ENCODE measurements at regions not wholly inside any gene's neighbourhood (a gene's known extent, or its start where the extent isn't known, plus 50 kb on each side); places are given as distances from the start of the nearest gene placed in this dataset.

- H3K79me2 ChIP-seq (ENCODE audit: control insufficient read depth, insufficient read depth, low read length, unreplicated experiment), result no peaks in the 10 kb centered on the region
- H3K36me3 ChIP-seq (ENCODE audit: insufficient read depth, low read length), result no peaks in the 10 kb centered on the region
- H3K27me3 ChIP-seq (ENCODE audit: insufficient read depth, low read length), result no peaks in the 10 kb centered on the region
- no peak overlapping the region for H3K4me3 ChIP-seq (ENCODE audit: low read depth, low read length)
- H2AFZ ChIP-seq (ENCODE audit: low read length, unreplicated experiment), result no peak overlapping the region
- H3K27ac ChIP-seq (ENCODE audit: low read depth, low read length), result no peak overlapping the region
- H3K4me1 ChIP-seq (ENCODE audit: control insufficient read depth, insufficient read depth, low read length, unreplicated experiment), result peaks cover 40% of the 10 kb centered on the region
These were observed 152.3 kb upstream of the MMADHC start for GRCh38 chr2:149739883-149740265.

- no peaks in the 10 kb centered on the region for H3K27me3 ChIP-seq (ENCODE audit: insufficient read depth, low read length)
- H3K79me2 ChIP-seq (ENCODE audit: control insufficient read depth, insufficient read depth, low read length, unreplicated experiment), result no peaks in the 10 kb centered on the region
- no peak overlapping the region for H3K4me3 ChIP-seq (ENCODE audit: low read depth, low read length)
- H2AFZ ChIP-seq (ENCODE audit: low read length, unreplicated experiment), result no peak overlapping the region
- H3K27ac ChIP-seq (ENCODE audit: low read depth, low read length), result no peak overlapping the region
- no peaks in the 10 kb centered on the region for H3K36me3 ChIP-seq (ENCODE audit: insufficient read depth, low read length)
- peaks cover 39% of the 10 kb centered on the region for H3K4me1 ChIP-seq (ENCODE audit: control insufficient read depth, insufficient read depth, low read length, unreplicated experiment)
These were observed 151.8 kb upstream of the MMADHC start for GRCh38 chr2:149739171-149739882.

- H3K4me3 ChIP-seq (ENCODE audit: low read depth, low read length), result no peak overlapping the region
- H3K36me3 ChIP-seq (ENCODE audit: insufficient read depth, low read length), result no peaks in the 10 kb centered on the region
- no peak overlapping the region for H3K27ac ChIP-seq (ENCODE audit: low read depth, low read length)
- H2AFZ ChIP-seq (ENCODE audit: low read length, unreplicated experiment), result no peak overlapping the region
- no peaks in the 10 kb centered on the region for H3K79me2 ChIP-seq (ENCODE audit: control insufficient read depth, insufficient read depth, low read length, unreplicated experiment)
- no peaks in the 10 kb centered on the region for H3K27me3 ChIP-seq (ENCODE audit: insufficient read depth, low read length)
- H3K4me1 ChIP-seq (ENCODE audit: control insufficient read depth, insufficient read depth, low read length, unreplicated experiment), result peaks cover 39% of the 10 kb centered on the region
These were observed 151.2 kb upstream of the MMADHC start for GRCh38 chr2:149738767-149739166.

DNA sequence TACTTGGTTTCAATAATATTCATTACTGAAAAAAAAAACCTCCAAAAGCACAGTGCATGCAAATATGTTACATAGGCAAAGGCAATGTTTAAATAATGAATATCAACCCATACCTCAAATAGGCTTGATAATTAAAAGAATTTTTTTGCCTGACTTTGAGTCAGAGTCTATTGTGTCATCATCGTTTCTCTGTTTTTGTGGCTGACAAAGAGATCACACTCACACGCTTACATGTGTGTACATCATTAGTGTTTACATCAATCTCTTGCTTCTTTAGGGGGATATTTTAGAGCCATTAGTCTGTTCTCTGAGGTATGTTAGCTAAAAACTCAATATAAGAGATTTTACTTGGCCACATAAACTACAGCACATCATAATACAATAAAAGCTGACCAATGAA is 150.3 kb upstream of the MMADHC start:
- peaks cover 34% of the 10 kb centered on the region for H3K4me1 ChIP-seq (ENCODE audit: control insufficient read depth, insufficient read depth, low read length, unreplicated experiment)
- no peaks in the 10 kb centered on the region for H3K27me3 ChIP-seq (ENCODE audit: insufficient read depth, low read length)
- H3K36me3 ChIP-seq (ENCODE audit: insufficient read depth, low read length), result no peaks in the 10 kb centered on the region
- H2AFZ ChIP-seq (ENCODE audit: low read length, unreplicated experiment), result no peak overlapping the region
- no peak overlapping the region for H3K27ac ChIP-seq (ENCODE audit: low read depth, low read length)
- no peaks in the 10 kb centered on the region for H3K79me2 ChIP-seq (ENCODE audit: control insufficient read depth, insufficient read depth, low read length, unreplicated experiment)
- H3K4me3 ChIP-seq (ENCODE audit: low read depth, low read length), result no peak overlapping the region

- no peaks in the 10 kb centered on the region for H3K36me3 ChIP-seq (ENCODE audit: insufficient read depth, low read length)
- peaks cover 29% of the 10 kb centered on the region for H3K4me1 ChIP-seq (ENCODE audit: control insufficient read depth, insufficient read depth, low read length, unreplicated experiment)
- no peak overlapping the region for H3K27ac ChIP-seq (ENCODE audit: low read depth, low read length)
- H3K79me2 ChIP-seq (ENCODE audit: control insufficient read depth, insufficient read depth, low read length, unreplicated experiment), result no peaks in the 10 kb centered on the region
- no peaks in the 10 kb centered on the region for H3K27me3 ChIP-seq (ENCODE audit: insufficient read depth, low read length)
- no peak overlapping the region for H2AFZ ChIP-seq (ENCODE audit: low read length, unreplicated experiment)
- H3K4me3 ChIP-seq (ENCODE audit: low read depth, low read length), result no peak overlapping the region
These were observed 147.8 kb upstream of the MMADHC start for GRCh38 chr2:149735237-149735958.

DNA sequence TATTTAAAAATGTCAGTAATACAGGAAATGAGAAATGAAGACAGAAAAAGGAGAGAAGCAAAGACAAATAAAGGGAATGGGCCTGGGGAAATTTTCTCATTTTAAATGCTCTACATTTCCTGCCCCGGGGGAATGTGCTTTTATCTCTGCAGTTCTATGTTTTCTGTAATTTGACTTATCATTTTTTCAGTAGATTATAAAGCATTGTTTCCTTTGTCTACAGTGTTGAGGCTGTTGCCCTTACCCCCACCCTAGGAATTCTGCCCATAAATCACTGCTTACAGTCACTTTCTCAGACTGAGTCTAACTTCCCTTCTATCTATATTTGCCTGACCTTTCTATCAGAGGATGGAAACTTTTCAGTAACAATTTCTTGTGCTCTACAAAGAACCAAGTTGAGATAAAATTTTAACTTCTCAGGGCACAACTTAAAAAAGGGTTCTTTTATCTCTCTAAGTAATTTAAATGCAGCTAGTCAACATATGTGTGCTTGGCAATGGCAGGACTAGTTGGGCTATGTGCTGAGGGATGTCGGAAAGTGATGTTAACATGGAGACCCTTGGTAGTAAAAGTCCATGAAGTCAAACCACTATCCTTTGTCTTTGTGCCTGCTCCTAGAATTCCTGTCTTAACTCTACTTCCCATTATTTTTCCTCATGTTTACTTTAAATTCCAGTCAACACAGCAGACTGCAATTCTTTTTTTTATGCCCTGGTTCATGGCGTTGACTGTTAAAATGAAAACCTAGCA is 146.5 kb upstream of the MMADHC start:
- peak overlapping the region; percentile 47 for H3K27ac ChIP-seq (ENCODE audit: low read depth, low read length)
- H2AFZ ChIP-seq (ENCODE audit: low read length, unreplicated experiment), result peak overlapping the region; percentile 20
- no peaks in the 10 kb centered on the region for H3K27me3 ChIP-seq (ENCODE audit: insufficient read depth, low read length)
- no peak overlapping the region for H3K4me3 ChIP-seq (ENCODE audit: low read depth, low read length)
- no peaks in the 10 kb centered on the region for H3K36me3 ChIP-seq (ENCODE audit: insufficient read depth, low read length)
- peaks cover 29% of the 10 kb centered on the region for H3K4me1 ChIP-seq (ENCODE audit: control insufficient read depth, insufficient read depth, low read length, unreplicated experiment)
- H3K79me2 ChIP-seq (ENCODE audit: control insufficient read depth, insufficient read depth, low read length, unreplicated experiment), result no peaks in the 10 kb centered on the region

DNA sequence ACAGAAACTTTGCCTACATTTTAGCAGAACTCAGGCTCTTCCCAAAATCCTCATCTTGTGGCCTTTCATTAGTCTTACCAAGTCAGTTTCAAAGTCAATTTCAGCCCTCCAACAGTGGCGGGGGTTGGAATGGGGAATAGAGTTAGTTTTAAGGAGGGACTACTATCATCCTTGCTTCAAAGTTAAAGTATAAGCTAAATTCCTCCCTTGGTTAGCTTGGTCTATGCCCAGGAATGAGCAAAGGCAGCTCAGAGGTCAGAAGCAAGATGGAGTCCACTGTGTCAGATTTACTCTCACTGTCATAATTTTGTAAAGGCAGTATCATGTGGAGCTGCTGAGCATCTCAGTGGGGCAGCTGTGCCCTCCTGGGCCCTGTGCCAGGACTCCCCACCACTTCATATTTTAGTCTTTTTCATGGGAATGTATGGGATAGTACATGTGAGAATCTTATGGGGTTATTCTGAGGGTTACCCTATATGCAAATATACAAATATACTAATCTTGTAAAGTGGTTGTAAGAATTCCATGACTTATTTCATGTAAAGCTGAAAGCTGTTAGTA is 145.2 kb upstream of the MMADHC start:
- Histone ChIP-seq H3K27me3 (ENCODE audit: insufficient read depth, low read length) (no peaks in the 10 kb centered on the region), H3K79me2 (ENCODE audit: control insufficient read depth, insufficient read depth, low read length, unreplicated experiment) (no peaks in the 10 kb centered on the region), H3K27ac (ENCODE audit: low read depth, low read length) (peak overlapping the region; percentile 42), H3K4me1 (ENCODE audit: control insufficient read depth, insufficient read depth, low read length, unreplicated experiment) (peaks cover 29% of the 10 kb centered on the region), H2AFZ (ENCODE audit: low read length, unreplicated experiment) (peak overlapping the region; percentile 30), H3K4me3 (ENCODE audit: low read depth, low read length) (no peak overlapping the region), H3K36me3 (ENCODE audit: insufficient read depth, low read length) (no peaks in the 10 kb centered on the region)

GRCh38 chr2:149732001-149732685 is 144.6 kb upstream of the MMADHC start:
- H3K4me1 ChIP-seq (ENCODE audit: control insufficient read depth, insufficient read depth, low read length, unreplicated experiment), result peaks cover 29% of the 10 kb centered on the region
- H3K79me2 ChIP-seq (ENCODE audit: control insufficient read depth, insufficient read depth, low read length, unreplicated experiment), result no peaks in the 10 kb centered on the region
- H3K27me3 ChIP-seq (ENCODE audit: insufficient read depth, low read length), result no peaks in the 10 kb centered on the region
- H3K4me3 ChIP-seq (ENCODE audit: low read depth, low read length), result peak overlapping the region; percentile 38; the same call in 1 of the 2 replicates
- peak overlapping the region; percentile 30 for H2AFZ ChIP-seq (ENCODE audit: low read length, unreplicated experiment)
- H3K36me3 ChIP-seq (ENCODE audit: insufficient read depth, low read length), result no peaks in the 10 kb centered on the region
- peak overlapping the region; percentile 42; the same call in 1 of the 2 replicates for H3K27ac ChIP-seq (ENCODE audit: low read depth, low read length)

- Histone ChIP-seq H2AFZ (ENCODE audit: low read length, unreplicated experiment) (no peak overlapping the region), H3K27me3 (ENCODE audit: insufficient read depth, low read length) (no peaks in the 10 kb centered on the region), H3K36me3 (ENCODE audit: insufficient read depth, low read length) (no peaks in the 10 kb centered on the region), H3K27ac (ENCODE audit: low read depth, low read length) (no peak overlapping the region), H3K4me3 (ENCODE audit: low read depth, low read length) (no peak overlapping the region), H3K4me1 (ENCODE audit: control insufficient read depth, insufficient read depth, low read length, unreplicated experiment) (peaks cover 29% of the 10 kb centered on the region), H3K79me2 (ENCODE audit: control insufficient read depth, insufficient read depth, low read length, unreplicated experiment) (no peaks in the 10 kb centered on the region)
These were observed 143.5 kb upstream of the MMADHC start for GRCh38 chr2:149731079-149731478.

DNA sequence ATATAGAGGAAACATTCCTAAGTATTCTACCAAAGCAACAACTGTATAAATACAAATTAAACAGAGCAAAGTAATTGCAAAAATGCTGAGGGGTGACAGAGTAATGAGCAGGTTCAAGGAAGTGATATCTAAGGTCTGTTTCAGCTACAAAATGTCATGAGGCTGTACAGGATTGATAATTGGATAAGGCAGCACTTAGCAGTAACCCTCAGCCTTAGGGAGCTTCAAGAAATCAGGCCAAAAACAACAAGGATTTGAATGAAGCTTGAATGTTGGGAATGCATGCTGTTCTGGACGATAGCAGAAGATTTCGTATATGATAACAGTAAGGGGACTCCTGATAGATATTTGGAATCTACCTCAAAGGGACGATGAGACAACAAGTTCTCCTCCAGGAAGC is 142.0 kb upstream of the MMADHC start:
- Histone ChIP-seq H3K36me3 (ENCODE audit: insufficient read depth, low read length) (no peaks in the 10 kb centered on the region), H3K79me2 (ENCODE audit: control insufficient read depth, insufficient read depth, low read length, unreplicated experiment) (no peaks in the 10 kb centered on the region), H3K27me3 (ENCODE audit: insufficient read depth, low read length) (no peaks in the 10 kb centered on the region), H2AFZ (ENCODE audit: low read length, unreplicated experiment) (no peak overlapping the region), H3K4me3 (ENCODE audit: low read depth, low read length) (no peak overlapping the region), H3K27ac (ENCODE audit: low read depth, low read length) (no peak overlapping the region), H3K4me1 (ENCODE audit: control insufficient read depth, insufficient read depth, low read length, unreplicated experiment) (peaks cover 28% of the 10 kb centered on the region)

Data from ACC112 (cell line).